OCI-LY1 (cell line): ENCODE measurements at regions not wholly inside any gene's neighbourhood (a gene's known extent, or its start where the extent isn't known, plus 50 kb on each side); places are given as distances from the start of the nearest gene placed in this dataset.

ENCODE experiments used
- EZH2 ChIP-seq: fragments of 200-600 bp; sonication (generic), shearing (Covaris generic); IDR thresholded peaks from 2 replicates; pipeline ENCODE4 v1.8.0; 2017; ENCODE audit warnings: borderline replicate concordance, mixed run types, mild to moderate bottlenecking, antibody characterized with exemption, low read length, moderate library complexity, mixed read lengths
- TF ChIP-seq, protein P1 (sequence below): fragments of 200-600 bp; sonication (generic), shearing (Covaris generic); IDR thresholded peaks from 2 replicates; pipeline ENCODE4 v1.5.1; 2017; ENCODE audit warnings: mild to moderate bottlenecking, antibody characterized with exemption, low read length, moderate library complexity, mixed read lengths

GRCh38 chr10:123306290-123306689 lies 152.1 kb downstream of the BUB3 start:
- TF ChIP-seq, protein P1, sequence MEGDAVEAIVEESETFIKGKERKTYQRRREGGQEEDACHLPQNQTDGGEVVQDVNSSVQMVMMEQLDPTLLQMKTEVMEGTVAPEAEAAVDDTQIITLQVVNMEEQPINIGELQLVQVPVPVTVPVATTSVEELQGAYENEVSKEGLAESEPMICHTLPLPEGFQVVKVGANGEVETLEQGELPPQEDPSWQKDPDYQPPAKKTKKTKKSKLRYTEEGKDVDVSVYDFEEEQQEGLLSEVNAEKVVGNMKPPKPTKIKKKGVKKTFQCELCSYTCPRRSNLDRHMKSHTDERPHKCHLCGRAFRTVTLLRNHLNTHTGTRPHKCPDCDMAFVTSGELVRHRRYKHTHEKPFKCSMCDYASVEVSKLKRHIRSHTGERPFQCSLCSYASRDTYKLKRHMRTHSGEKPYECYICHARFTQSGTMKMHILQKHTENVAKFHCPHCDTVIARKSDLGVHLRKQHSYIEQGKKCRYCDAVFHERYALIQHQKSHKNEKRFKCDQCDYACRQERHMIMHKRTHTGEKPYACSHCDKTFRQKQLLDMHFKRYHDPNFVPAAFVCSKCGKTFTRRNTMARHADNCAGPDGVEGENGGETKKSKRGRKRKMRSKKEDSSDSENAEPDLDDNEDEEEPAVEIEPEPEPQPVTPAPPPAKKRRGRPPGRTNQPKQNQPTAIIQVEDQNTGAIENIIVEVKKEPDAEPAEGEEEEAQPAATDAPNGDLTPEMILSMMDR, result no peak
- no peak for TF ChIP-seq EZH2
